SK-N-SH treated with all-trans-retinoic acid at 6 μM for 48 hours (cell line): ENCODE measurements at regions not wholly inside any gene's neighbourhood (a gene's known extent, or its start where the extent isn't known, plus 50 kb on each side); places are given as distances from the start of the nearest gene placed in this dataset.

Experiments used
- ATAC-seq: fragments of 200-7000 bp; cut with Tn5 transposase; 3 replicates; pipeline ENCODE4 v1.9.1; 2020; ENCODE audit warnings: mild to moderate bottlenecking, moderate library complexity
- ARNTL ChIP-seq: fragments of 450-650 bp; formaldehyde crosslinking; IDR thresholded peaks from 2 replicates; pipeline ENCODE4 v1.5.0; 2020; ENCODE audit warnings: low read depth, mild to moderate bottlenecking, moderate library complexity, borderline replicate concordance
- BACH2 ChIP-seq: fragments of 250-450 bp; sonication (Bioruptor Pico); IDR thresholded peaks from 2 replicates; pipeline ENCODE4 v1.9.0; 2021; ENCODE audit warnings: mild to moderate bottlenecking, borderline replicate concordance
- CSDC2 ChIP-seq: fragments of 250-450 bp; sonication (Bioruptor Pico); IDR thresholded peaks from 2 replicates; pipeline ENCODE4 v1.5.0; 2020; ENCODE audit warnings: mild to moderate bottlenecking, moderate library complexity
- ESRRG ChIP-seq: fragments of 250-450 bp; sonication (Bioruptor Pico); IDR thresholded peaks from 2 replicates; pipeline ENCODE4 v1.6.1; 2021; ENCODE audit warnings: mild to moderate bottlenecking
- GLIS3 ChIP-seq: fragments of 250-450 bp; sonication (Bioruptor Pico); IDR thresholded peaks from 2 replicates; pipeline ENCODE4 v1.5.0; 2020; ENCODE audit warnings: mild to moderate bottlenecking, moderate library complexity
- OSR1 ChIP-seq: fragments of 250-450 bp; sonication (Bioruptor Pico); IDR thresholded peaks from 2 replicates; pipeline ENCODE4 v1.8.0; 2022; ENCODE audit warnings: moderate library complexity, mild to moderate bottlenecking, inconsistent platforms
- PPARA ChIP-seq: fragments of 250-450 bp; sonication (Bioruptor Pico); IDR thresholded peaks from 2 replicates; pipeline ENCODE4 v1.5.0; 2020; ENCODE audit warnings: mild to moderate bottlenecking, borderline replicate concordance
- RARB ChIP-seq: fragments of 250-450 bp; sonication (Bioruptor Pico); IDR thresholded peaks from 2 replicates; pipeline ENCODE4 v1.8.0; 2021; ENCODE audit warnings: mild to moderate bottlenecking, moderate library complexity
- SNAI2 ChIP-seq: fragments of 250-450 bp; sonication (Bioruptor Pico); IDR thresholded peaks from 2 replicates; pipeline ENCODE4 v1.5.0; 2020; ENCODE audit warnings: mild to moderate bottlenecking, moderate library complexity
- TCF4 ChIP-seq: fragments of 250-450 bp; sonication (Bioruptor Pico); IDR thresholded peaks from 2 replicates; pipeline ENCODE4 v1.8.0; 2021; ENCODE audit warnings: mild to moderate bottlenecking, moderate library complexity, borderline replicate concordance
- TOX ChIP-seq: fragments of 250-450 bp; sonication (Bioruptor Pico); IDR thresholded peaks from 2 replicates; pipeline ENCODE4 v1.8.0; 2021; ENCODE audit warnings: mild to moderate bottlenecking, moderate library complexity, borderline replicate concordance
- ZC3H10 ChIP-seq: fragments of 250-450 bp; sonication (Bioruptor Pico); IDR thresholded peaks from 2 replicates; pipeline ENCODE4 v1.5.1; 2021; ENCODE audit warnings: mild to moderate bottlenecking, moderate library complexity
- ZFP3 ChIP-seq: fragments of 250-450 bp; sonication (Bioruptor Pico); IDR thresholded peaks from 2 replicates; pipeline ENCODE4 v1.5.0; 2020; ENCODE audit warnings: mild to moderate bottlenecking, moderate library complexity
- ZFP30 ChIP-seq: fragments of 450-650 bp; formaldehyde crosslinking; IDR thresholded peaks from 2 replicates; pipeline ENCODE4 v1.5.0; 2022; ENCODE audit warnings: mild to moderate bottlenecking, moderate library complexity
- ZNF565 ChIP-seq: fragments of 450-650 bp; formaldehyde crosslinking; conservative IDR thresholded peaks from 2 replicates; pipeline ENCODE4 v1.5.0; 2020; ENCODE audit warnings: low read depth, mild to moderate bottlenecking, moderate library complexity
- ZNF70 ChIP-seq: fragments of 450-650 bp; formaldehyde crosslinking; IDR thresholded peaks from 2 replicates; pipeline ENCODE4 v1.5.0; 2020; ENCODE audit warnings: mild to moderate bottlenecking, moderate library complexity
- ZNF8 ChIP-seq: fragments of 450-650 bp; formaldehyde crosslinking; IDR thresholded peaks from 2 replicates; pipeline ENCODE4 v1.5.0; 2020; ENCODE audit warnings: mild to moderate bottlenecking, moderate library complexity
- TF ChIP-seq, protein P1 (sequence below): fragments of 250-450 bp; sonication (Bioruptor Pico); IDR thresholded peaks from 2 replicates; pipeline ENCODE4 v1.5.1; 2020; ENCODE audit warnings: low read depth, mild to moderate bottlenecking, moderate library complexity
- TF ChIP-seq, protein P2 (sequence below): fragments of 250-450 bp; sonication (Bioruptor Pico); IDR thresholded peaks from 2 replicates; pipeline ENCODE4 v1.5.0; 2020; ENCODE audit warnings: mild to moderate bottlenecking, moderate library complexity
- TF ChIP-seq, protein P3 (sequence below): fragments of 250-450 bp; sonication (Bioruptor Pico); IDR thresholded peaks from 2 replicates; pipeline ENCODE4 v1.5.1; 2021; ENCODE audit warnings: mild to moderate bottlenecking, moderate library complexity
- TF ChIP-seq, protein P4 (sequence below): fragments of 250-450 bp; sonication (Bioruptor Pico); IDR thresholded peaks from 2 replicates; pipeline ENCODE4 v1.8.0; 2021; ENCODE audit warnings: low read depth, mild to moderate bottlenecking, moderate library complexity, borderline replicate concordance
- TF ChIP-seq, protein P5 (sequence below): fragments of 250-450 bp; sonication (Bioruptor Pico); IDR thresholded peaks from 2 replicates; pipeline ENCODE4 v1.8.0; 2020; ENCODE audit warnings: mild to moderate bottlenecking, moderate library complexity, borderline replicate concordance

DNA sequence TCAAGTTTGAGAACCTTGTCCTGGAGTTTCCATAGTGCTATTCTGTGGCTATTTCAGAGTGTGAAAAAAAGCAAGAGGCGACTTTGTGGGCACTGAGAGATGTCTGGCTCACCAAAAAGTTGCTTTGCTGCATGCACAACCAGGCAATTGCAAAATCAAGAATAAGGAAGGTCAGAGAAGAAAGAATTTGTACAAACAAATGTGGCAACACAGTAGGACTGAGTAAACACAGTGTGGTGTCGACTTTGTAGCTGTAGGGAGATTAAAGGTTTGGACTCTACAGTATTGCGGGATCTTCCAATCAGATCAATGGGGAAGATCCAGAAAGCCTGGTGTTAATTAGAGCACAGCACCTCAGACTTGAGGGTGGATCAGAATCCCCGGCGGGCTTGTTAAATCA, 88.1 kb upstream of the PLPP4 start:
- no peak for ATAC-seq

DNA sequence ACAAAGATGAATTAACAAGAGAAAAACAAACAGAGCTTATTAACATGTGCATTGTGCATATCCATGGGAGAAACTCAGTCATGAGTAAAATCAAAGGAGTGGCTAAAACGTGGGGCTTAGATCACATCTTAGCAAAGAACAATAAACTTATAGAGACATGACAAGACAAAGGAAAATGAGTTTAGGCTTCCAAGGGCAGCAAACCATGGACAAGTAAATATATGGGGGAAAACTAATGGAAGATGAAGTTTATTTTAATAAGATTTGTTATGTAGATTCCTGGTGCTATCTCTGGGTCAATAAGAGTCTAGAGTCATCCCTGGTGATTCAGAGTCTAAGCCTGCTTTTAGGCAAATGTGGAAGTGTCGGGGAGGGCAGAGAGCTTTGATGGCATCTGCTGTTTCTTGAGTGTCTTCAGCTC, 87.2 kb upstream of the PLPP4 start:
- TF ChIP-seq TOX (CRISPR knock-in tag) = no peak
- no peak for TF ChIP-seq ARNTL
- TF ChIP-seq TCF4 = no peak
- TF ChIP-seq SNAI2 (CRISPR knock-in tag) = no peak
- TF ChIP-seq ZNF70 (CRISPR knock-in tag) = no peak
- no peak for TF ChIP-seq ESRRG
- no peak for TF ChIP-seq ZNF565 (CRISPR knock-in tag)
- no peak for TF ChIP-seq GLIS3 (CRISPR knock-in tag)
- no peak for TF ChIP-seq RARB (CRISPR knock-in tag)
- TF ChIP-seq ZFP3 (CRISPR knock-in tag) = no peak
- TF ChIP-seq PPARA (CRISPR knock-in tag) = no peak
- TF ChIP-seq OSR1 (CRISPR knock-in tag) = no peak
- no peak for TF ChIP-seq ZNF8 (CRISPR knock-in tag)
- TF ChIP-seq, protein P1, sequence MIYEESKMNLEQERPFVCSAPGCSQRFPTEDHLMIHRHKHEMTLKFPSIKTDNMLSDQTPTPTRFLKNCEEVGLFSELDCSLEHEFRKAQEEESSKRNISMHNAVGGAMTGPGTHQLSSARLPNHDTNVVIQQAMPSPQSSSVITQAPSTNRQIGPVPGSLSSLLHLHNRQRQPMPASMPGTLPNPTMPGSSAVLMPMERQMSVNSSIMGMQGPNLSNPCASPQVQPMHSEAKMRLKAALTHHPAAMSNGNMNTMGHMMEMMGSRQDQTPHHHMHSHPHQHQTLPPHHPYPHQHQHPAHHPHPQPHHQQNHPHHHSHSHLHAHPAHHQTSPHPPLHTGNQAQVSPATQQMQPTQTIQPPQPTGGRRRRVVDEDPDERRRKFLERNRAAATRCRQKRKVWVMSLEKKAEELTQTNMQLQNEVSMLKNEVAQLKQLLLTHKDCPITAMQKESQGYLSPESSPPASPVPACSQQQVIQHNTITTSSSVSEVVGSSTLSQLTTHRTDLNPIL (CRISPR knock-in tag) = no peak
- TF ChIP-seq CSDC2 (CRISPR knock-in tag) = no peak
- peak; percentile 37; the same call in 1 of the 3 replicates for ATAC-seq

More for the DNA sequence above, 88.1 kb upstream of the PLPP4 start:
- TF ChIP-seq CSDC2 (CRISPR knock-in tag) (no peak), ZFP3 (CRISPR knock-in tag) (no peak), BACH2 (no peak), ARNTL (no peak), ZNF70 (CRISPR knock-in tag) (no peak)
- TF ChIP-seq, all 23 proteins: peak for 0

DNA sequence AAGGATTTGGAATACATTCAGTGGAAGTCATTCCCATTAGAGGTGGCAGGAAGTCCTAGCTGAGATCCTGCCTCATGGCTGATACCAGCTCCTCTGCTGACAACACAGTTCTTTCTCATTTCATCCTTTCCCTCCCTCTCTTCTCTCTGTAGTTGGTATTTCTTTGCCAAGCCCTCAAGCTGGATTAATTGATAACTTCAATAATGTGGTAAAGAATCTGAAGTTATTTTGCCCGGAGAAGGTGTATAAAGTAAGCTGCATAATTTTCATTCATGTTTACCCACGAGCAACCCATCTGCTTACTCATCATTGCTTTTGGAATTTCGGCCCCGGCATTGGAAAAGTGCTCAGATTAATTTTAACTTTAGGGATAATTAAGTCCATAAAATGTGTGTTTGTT, 85.2 kb upstream of the PLPP4 start:
- TF ChIP-seq GLIS3 (CRISPR knock-in tag) (no peak), SNAI2 (CRISPR knock-in tag) (no peak), ZNF70 (CRISPR knock-in tag) (no peak), ZC3H10 (CRISPR knock-in tag) (no peak), RARB (CRISPR knock-in tag) (no peak), ZNF8 (CRISPR knock-in tag) (no peak), ARNTL (no peak), ZFP30 (no peak), CSDC2 (CRISPR knock-in tag) (no peak), ZFP3 (CRISPR knock-in tag) (no peak), TOX (CRISPR knock-in tag) (no peak), ZNF565 (CRISPR knock-in tag) (no peak), BACH2 (no peak)
- TF ChIP-seq, protein P2, sequence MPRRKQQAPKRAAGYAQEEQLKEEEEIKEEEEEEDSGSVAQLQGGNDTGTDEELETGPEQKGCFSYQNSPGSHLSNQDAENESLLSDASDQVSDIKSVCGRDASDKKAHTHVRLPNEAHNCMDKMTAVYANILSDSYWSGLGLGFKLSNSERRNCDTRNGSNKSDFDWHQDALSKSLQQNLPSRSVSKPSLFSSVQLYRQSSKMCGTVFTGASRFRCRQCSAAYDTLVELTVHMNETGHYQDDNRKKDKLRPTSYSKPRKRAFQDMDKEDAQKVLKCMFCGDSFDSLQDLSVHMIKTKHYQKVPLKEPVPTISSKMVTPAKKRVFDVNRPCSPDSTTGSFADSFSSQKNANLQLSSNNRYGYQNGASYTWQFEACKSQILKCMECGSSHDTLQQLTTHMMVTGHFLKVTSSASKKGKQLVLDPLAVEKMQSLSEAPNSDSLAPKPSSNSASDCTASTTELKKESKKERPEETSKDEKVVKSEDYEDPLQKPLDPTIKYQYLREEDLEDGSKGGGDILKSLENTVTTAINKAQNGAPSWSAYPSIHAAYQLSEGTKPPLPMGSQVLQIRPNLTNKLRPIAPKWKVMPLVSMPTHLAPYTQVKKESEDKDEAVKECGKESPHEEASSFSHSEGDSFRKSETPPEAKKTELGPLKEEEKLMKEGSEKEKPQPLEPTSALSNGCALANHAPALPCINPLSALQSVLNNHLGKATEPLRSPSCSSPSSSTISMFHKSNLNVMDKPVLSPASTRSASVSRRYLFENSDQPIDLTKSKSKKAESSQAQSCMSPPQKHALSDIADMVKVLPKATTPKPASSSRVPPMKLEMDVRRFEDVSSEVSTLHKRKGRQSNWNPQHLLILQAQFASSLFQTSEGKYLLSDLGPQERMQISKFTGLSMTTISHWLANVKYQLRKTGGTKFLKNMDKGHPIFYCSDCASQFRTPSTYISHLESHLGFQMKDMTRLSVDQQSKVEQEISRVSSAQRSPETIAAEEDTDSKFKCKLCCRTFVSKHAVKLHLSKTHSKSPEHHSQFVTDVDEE (CRISPR knock-in tag) = no peak
- TF ChIP-seq, protein P3, sequence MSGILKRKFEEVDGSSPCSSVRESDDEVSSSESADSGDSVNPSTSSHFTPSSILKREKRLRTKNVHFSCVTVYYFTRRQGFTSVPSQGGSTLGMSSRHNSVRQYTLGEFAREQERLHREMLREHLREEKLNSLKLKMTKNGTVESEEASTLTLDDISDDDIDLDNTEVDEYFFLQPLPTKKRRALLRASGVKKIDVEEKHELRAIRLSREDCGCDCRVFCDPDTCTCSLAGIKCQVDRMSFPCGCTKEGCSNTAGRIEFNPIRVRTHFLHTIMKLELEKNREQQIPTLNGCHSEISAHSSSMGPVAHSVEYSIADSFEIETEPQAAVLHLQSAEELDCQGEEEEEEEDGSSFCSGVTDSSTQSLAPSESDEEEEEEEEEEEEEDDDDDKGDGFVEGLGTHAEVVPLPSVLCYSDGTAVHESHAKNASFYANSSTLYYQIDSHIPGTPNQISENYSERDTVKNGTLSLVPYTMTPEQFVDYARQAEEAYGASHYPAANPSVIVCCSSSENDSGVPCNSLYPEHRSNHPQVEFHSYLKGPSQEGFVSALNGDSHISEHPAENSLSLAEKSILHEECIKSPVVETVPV (CRISPR knock-in tag) = no peak
- TF ChIP-seq, protein P4, sequence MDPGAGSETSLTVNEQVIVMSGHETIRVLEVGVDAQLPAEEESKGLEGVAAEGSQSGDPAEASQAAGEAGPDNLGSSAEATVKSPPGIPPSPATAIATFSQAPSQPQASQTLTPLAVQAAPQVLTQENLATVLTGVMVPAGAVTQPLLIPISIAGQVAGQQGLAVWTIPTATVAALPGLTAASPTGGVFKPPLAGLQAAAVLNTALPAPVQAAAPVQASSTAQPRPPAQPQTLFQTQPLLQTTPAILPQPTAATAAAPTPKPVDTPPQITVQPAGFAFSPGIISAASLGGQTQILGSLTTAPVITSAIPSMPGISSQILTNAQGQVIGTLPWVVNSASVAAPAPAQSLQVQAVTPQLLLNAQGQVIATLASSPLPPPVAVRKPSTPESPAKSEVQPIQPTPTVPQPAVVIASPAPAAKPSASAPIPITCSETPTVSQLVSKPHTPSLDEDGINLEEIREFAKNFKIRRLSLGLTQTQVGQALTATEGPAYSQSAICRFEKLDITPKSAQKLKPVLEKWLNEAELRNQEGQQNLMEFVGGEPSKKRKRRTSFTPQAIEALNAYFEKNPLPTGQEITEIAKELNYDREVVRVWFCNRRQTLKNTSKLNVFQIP (CRISPR knock-in tag) = no peak
- TF ChIP-seq, protein P5, sequence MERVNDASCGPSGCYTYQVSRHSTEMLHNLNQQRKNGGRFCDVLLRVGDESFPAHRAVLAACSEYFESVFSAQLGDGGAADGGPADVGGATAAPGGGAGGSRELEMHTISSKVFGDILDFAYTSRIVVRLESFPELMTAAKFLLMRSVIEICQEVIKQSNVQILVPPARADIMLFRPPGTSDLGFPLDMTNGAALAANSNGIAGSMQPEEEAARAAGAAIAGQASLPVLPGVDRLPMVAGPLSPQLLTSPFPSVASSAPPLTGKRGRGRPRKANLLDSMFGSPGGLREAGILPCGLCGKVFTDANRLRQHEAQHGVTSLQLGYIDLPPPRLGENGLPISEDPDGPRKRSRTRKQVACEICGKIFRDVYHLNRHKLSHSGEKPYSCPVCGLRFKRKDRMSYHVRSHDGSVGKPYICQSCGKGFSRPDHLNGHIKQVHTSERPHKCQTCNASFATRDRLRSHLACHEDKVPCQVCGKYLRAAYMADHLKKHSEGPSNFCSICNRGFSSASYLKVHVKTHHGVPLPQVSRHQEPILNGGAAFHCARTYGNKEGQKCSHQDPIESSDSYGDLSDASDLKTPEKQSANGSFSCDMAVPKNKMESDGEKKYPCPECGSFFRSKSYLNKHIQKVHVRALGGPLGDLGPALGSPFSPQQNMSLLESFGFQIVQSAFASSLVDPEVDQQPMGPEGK (CRISPR knock-in tag) = no peak
- TF ChIP-seq, protein P1 (CRISPR knock-in tag) = no peak
- no peak for ATAC-seq
